GM19023 (cell line): ENCODE measurements at regions not wholly inside any gene's neighbourhood (a gene's known extent, or its start where the extent isn't known, plus 50 kb on each side); places are given as distances from the start of the nearest gene placed in this dataset.

Experiments used
- ATAC-seq: cut with Tn5 transposase; IDR thresholded peaks from one replicate; pipeline ENCODE4 v1.9.1; 2021; ENCODE audit warnings: mild to moderate bottlenecking, moderate library complexity; ENCODE audit not compliant: unreplicated experiment

DNA sequence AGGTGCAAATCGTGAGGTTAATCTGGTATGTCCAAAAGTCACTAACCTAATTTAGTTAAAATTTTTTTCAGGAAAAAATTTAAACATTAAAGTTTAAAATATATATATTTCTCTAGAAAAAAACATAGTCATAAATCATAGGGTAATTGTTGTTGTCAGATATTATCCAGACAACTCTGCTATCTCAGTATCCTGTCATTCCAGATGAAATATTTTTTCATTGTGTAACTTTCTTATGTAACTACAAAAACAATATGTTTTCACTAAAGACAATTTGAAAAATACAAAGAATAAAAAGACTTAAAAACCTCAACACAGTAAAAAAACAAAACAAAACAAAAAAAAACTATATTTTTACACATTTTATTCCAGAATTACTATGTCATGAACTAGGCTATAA, 57.6 kb downstream of the TENT5A start:
- no peak for ATAC-seq

DNA sequence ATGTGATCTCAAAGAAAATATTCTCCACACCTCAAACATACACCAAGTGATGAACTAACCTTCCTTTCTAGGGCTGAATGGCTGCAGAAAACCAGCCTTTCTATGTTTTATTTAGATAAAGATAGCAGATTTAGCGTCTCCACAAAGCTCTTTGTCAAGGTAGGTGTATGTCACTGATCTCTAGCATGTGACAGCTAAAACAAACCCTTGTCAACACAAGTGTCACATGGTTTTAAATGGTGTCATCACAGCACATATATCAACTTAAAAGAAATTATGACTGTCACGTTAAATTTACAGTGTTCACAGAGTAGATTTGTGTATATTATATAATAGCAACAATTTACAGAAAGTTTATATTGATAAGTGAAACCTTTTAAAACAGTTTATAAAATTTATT, 58.3 kb downstream of the TENT5A start:
- ATAC-seq, result no peak

DNA sequence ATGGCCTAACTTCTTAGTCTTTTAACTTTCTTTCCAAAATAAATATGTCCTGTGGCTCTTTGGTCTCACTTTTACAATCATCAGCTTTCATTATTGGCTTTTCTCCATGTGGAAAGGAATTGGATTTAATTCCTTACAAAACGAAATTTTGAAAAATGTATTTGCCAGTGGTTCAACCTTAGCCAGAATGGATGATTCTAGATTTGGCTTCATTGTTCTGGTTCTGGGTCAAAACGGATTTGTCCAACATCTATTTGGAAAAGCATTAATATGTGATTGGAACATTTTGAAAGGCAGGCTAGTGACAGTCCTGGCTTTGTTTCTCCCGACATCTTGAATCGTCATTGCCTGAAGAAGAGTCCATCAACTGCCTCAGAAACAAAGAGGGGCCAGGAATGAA, 59.2 kb downstream of the TENT5A start:
- no peak for ATAC-seq

DNA sequence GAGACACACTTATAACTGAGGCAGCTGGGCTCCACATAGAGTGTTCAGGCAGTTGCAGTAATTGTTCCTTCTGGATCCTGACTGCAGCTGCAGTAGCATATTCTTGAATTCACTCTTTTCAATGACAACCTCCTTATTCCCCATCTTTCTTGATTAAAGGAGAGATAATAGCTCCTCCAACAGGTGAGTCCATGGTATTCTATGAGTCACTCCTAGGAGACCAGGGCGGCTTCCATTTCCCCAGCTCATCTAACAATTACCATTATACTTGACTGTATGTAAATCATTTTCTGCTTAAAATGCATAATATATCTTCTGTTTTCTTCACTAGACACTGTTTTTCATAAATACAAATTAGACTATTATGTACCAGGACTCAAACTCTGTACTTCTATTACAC, 62.4 kb downstream of the TENT5A start:
- no peak for ATAC-seq

DNA sequence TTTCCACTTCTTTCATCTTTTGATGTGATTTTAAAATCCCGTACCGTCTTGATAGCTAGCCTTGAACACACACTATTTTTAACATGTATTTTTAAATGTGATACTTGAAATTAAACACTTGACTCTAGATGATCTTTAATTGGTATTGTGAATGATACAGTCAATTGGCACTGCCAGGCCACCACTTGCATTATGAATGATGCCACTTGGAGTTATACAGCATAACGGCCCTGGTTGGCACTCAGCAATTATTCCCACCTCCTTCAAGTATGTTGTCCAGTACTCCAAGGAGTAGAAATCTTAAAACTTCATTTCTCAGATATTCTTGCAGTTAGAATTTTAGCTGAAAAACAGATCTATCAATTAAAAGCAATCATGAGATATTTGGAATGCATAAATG, 62.9 kb downstream of the TENT5A start:
- ATAC-seq, result no peak

DNA sequence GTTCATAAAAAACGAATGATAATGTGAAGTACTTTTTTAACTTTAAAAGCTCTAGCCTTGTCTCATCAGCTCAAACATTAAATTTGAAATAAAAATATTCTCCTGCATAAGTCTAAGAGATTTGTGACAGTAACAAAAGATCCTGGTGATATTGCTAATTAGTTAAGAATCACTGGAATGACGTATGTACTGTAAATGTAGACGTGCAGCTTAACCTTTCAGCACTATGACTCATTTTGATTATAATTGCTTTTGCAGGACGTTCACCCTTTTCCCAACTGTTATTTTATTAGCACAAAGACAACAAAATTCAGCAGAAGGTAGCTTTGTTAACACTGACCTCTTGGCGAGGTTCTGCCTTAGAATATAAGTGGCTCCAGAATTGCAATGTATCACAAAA, 68.6 kb downstream of the TENT5A start:
- ATAC-seq, result no peak

DNA sequence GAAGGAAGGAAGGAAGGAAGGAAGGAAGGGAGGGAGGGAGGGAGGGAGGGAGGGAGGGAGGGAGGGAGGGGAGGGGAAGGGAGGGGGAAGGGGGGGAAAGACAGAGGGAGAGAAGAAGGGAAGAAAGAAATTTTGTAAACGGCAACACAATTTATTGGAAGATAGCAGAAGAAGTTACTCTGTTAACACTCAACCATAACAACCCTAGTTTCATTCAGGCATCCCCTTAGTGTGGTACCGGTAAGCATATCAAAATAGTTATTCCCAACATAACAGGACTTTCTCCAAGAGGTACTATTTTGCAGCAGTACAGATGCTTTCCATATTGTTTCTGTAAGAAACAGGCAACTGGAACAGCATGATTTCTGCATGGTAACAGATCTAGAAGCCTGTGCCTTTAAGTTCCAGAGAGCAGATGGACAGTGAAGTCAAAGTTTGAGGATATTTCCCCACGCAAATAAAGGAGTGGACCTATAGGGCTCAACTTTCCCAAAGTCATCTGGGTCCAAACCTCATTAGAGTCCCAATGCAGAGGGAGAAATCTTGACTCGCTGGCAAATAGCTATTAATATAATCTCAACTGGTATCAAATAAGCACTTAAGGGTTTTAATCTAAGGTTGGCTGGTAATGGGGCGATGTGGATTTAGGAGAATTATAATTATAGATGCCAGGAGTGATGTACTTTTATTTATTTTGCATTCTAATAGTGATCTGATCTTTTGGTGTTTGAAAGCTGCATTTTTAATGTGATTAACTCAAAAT, 69.4 kb downstream of the TENT5A start:
- no peak for ATAC-seq

DNA sequence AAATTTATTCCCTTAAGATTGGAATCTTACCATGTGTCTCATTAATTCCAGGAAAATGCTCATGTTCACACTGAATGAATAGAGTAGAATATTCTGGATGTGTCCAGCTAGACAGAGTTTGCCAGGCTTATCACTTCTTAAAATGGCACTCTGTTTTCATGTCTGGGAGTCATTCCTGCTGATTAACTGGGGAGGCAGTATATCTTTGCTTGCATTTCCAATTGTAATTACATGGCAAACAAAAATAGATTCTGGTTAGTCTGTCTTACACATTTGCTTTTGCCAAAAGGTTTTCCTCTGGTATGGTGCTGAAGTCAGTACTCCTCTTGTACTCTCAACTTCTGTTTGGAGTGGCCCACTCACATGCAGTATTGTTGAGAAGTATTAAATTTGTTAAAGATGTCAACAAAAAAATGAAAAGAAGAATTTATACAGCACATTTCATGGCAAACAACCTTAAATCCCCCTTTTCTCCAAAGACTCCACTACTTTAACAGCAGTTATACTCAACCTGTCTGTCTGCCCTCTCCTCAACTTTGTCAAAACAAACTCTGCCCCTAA, 70.2 kb downstream of the TENT5A start:
- no peak for ATAC-seq

DNA sequence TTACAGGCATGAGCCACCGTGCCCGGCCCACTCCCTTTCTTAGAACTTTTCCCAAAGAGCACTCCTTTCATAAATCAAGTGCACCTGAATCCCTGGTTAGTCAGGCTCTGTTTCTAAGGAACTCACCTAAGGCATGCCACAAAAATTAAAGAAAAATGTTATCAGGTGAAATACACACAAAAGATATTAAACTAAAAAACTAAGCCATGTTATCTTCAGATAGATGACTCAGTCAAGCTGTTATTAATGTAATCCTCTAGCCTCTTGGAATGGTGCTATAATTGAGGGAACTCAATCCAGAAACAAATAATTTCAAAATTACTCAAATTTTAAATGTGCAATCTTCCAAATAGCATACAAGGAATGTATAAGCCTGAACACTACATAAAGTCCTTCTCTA, 83.0 kb downstream of the TENT5A start:
- ATAC-seq, result no peak

DNA sequence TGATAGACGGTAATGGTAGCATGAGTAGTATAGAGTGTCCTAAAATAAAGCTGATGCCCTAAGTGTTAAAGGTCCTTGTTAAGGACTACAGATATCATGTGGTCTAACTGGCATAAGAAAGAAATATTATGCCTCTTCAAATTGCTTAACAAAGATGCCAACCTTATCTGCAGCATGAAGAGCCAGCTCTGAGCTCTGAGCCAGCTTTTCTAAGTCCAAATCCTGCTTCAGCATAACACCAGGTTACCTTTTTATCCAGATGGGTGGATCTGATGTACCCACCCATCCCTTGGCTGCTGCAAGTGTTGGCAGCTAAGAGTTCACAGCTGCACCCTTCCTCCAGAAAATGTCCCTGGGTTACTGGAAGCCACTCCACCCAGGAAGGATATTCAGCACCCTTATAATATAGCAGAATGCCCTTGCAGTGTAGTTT, 83.8 kb downstream of the TENT5A start:
- ATAC-seq, result no peak

DNA sequence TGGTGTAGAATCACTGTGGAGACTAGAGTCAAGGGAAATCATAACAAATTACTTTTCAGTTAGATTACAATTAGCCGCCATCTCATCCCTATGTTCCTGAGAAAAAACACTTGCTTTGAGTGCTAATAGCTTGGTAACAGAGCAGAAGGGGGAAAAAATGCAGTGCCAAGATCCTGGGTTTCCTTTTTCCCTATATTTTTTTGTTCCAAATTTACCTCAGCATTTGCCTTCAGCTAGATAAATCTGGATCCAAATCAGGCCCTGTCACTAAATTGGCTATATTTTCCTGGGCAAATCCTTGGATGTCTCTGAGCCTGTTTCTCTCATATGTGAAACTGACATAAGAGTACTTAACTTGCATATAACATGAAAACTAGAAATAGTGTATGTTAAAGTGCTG, 86.0 kb downstream of the TENT5A start:
- no peak for ATAC-seq

DNA sequence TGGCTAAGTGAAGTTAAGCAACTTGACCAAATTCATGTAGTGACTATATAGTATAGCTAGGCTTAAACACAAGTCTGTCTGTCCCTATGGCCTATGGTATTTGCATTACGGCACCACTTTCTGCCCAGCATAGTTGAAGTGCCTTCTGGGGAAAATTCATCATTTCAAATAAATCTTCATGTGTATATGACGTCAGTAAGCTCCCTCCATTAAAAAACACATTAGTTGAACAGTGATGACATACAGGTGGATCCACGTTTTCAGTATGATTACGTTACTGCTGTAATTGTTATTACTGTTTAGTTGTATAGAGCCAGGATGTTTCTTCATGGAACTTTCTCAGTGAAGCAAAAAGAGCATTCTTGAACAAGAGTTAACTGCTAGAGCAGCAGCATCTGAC, 96.2 kb downstream of the TENT5A start:
- no peak for ATAC-seq

DNA sequence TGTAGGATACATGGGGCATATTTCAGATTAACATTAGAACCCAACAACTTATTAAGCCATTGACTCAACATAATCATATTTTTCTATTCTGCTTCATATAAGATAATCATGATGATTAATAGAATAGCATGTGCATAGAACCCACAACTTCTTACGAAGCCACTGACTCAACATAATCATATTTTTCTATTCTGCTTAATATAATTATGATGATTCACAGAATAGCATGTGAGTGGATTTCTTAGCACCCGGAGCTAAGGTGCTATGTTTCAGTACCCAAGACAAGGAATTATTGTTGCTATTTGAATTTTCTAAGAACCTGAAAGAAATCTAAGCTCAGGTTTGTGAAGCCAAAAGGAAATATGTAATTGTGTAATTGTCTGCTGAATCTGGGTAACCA, 96.8 kb downstream of the TENT5A start:
- no peak for ATAC-seq

DNA sequence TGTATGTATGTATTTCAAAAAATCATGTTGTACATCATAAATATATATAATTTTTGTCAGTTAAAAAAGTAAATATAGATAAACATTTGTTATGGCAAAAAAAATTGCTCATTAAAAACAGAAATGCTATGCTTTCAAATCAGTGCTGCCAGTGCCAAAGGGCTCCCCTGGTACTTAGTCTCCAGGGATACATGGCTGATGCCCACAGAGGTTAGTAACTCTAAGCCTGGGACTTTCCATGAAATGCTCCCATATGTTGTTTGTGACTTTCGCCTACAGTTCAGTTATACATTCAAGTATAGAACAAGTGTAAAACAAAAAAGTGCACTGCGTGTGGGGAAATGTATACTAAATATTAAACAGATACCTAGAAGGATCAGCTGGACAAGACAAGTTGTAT, 104.0 kb downstream of the TENT5A start:
- ATAC-seq, result no peak

DNA sequence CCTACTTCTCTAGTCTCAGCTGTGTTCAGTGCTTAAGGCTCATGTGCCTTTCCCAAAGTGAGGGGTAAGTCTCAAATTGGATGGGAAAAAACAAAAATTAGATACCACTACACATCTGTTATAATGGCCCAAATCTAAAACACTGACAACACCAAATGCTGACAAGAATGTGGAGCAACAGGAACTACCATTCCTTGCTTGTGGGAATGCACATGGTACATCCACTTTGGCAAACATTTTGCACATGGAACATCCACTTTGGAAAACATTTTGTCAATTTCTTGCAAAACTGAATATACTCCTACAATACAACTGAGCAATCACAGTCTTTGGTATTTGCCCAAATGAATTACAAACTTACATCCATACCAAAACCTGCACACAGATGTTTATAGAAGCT, 109.3 kb downstream of the TENT5A start:
- ATAC-seq, result no peak

DNA sequence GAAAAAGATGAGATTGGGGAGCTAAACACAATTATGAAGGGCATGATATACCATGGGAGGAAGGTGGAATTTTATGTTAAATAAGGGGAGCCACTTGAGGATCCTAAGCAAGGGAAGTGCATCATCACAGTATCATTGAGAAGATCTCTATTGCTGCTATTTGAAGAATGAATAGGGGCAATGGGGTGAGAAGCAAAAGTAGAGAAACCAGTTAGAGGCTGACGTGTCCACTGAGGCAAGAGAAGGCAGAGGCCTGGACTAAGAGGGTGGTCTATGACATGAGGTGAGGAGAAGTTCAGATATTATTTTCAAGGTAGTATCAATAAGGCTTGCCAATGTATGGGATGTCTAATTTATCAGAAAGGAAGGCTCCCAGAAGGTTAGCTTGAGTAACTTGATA, 111.6 kb downstream of the TENT5A start:
- no peak for ATAC-seq

DNA sequence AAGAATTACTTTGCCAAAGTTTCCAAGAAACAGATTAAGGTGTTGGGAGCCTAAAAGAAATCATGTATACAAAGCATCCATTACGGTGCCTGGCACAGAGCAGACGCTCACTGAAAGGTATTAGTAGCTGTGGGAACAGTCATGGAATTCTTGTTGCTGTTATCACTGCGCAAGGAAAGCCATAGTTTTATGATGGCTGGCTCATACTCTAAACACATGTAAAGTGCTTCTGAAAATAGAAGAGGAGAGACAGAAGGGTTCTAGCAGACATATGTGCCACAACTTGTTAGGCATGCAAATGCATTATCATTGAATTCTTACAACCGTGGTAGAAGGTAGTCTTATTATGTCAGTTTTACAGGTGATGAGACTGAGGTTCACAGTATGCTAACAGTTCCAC, 112.4 kb downstream of the TENT5A start:
- no peak for ATAC-seq

DNA sequence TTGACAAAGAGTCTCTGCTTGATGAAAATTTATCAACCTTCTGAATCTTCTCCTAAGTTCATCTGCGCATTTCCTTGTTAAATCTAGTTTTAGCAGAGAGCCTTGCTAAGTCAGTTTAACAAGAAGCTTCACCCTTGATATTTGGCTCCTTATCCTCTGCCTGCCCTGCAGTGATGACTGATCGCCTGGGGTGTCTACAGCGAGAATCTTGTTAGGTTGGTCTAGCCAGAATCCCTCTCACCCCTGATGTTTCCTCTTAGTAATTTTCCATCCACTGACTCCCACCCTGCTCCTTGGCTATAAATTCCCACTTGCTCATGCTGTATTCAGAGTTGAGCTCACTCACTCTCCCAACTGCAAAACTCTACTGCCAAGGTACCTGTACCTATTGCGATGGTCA, 114.1 kb downstream of the TENT5A start:
- ATAC-seq, result no peak

DNA sequence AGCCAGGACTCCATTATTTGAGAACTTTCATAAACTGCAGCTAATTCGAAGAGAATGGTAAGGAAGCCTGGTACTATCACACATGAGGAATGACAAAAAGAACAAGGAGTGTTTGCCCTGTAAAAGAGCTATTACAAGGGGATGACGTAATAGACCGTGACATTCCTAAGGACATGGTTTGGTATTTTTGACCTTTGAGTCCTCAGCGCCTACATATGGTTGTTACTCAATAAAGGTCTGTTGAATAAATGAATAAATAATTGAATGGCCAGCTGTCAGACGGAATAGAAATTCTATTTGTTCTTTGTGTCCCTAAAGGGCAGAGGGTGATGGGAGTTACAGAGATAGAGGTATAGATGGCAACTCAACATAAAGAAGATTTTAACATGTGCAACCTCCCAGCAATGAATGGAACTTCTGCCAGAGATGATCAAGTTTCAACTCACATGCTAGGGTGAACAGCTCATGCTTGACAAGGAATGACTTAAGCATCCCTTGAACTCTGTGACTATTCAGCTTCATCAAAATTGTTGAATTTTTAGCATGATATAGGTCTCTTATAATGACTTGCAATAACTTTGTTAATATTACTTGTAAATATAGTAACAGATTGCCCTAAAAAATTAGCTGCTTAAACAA, 115.4 kb downstream of the TENT5A start:
- ATAC-seq, result no peak

DNA sequence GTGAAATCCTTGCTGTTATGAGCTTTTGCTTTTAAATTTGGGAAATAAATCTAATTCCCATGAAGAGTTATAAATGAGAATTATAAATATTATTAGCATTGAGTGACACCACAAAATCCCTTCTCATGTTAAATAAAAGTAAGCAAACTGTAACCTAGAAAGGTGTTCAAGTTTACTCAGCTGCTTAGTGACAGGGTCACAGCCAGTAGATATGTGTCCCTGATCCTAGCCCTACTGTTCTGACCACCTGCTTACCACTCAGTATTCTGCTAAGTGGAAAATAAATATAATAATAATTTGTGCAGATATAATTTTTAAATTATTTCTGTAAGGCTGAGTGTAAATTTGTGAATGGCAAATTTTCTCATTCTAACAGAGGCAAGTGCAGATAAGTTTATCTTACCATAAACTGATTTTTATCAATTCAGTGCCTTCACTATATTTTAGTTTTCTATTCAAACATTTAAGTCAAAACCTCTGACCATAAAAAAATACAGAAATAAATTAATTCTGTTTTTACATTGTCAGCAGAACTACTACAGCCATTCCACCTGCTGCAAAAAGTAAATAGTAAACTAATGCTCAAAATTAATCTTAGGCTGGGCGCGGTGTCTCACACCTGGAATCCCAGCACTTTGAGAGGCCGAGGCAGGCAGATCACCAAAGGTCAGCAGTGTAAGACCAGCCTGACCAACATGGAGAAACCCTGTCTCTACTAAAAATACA, 118.2 kb downstream of the TENT5A start:
- ATAC-seq, result no peak

DNA sequence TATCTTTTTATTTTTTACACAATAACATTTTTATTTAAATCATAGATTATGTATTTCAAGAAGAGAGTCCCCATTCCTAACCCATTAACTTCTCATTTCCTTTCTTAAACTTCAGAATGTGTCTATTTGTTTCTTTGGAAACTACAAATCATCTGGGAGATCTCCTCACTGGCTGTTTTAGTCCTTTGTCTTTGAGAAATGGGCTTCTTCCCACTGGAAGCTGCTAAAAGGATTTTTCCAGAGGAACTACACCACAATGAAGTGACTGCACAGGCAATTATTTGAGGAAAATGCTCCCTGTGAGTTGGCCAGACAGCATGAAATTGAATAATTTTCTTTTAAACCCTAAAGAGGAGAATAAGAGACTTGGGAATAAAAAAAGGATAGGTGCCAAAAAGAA, 119.1 kb downstream of the TENT5A start:
- no peak for ATAC-seq

DNA sequence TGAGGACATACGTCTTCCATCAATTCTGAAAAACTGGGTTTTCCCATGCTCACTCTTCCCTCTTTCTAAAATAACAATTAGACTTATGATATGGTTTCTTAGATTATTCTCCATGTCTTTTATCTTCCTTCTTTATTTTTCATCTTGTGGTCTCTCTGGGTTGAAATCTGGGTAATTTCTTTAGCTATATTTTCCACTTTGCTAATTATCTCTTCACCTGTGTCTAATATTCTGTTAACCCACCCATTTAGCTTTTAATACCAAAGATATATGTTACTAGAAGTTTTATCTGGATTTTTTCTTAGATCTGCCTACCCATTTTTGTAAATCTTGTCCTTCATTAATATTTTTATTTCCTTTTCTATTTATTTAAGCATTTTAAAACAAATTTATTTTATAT, 121.8 kb downstream of the TENT5A start:
- ATAC-seq, result no peak
